Hepatocyte (in vitro differentiated cells): ENCODE measurements at regions not wholly inside any gene's neighbourhood (a gene's known extent, or its start where the extent isn't known, plus 50 kb on each side); places are given as distances from the start of the nearest gene placed in this dataset.
A peak's percentile ranks its signal among the peaks of the same experiment; 100 is the strongest.

Source experiments
- DNase-seq: peaks from one replicate; pipeline ENCODE4 v3.0.0-alpha.2; 2016; ENCODE audit warnings: low spot score
- H2AFZ ChIP-seq: fragments of 200-600 bp; sonication (generic); 2 replicates; pipeline ENCODE4 v1.6.0; 2016; ENCODE audit warnings: antibody characterized with exemption, mild to moderate bottlenecking
- H3K27ac ChIP-seq: fragments of 200-600 bp; sonication (generic); 2 replicates; pipeline ENCODE4 v1.5.1; 2016; ENCODE audit warnings: mild to moderate bottlenecking
- H3K27me3 ChIP-seq: fragments of 200-600 bp; sonication (generic); 2 replicates; pipeline ENCODE4 v1.6.1; 2016
- H3K36me3 ChIP-seq: fragments of 200-600 bp; sonication (generic); replicated peaks from 2 replicates; pipeline ENCODE4 v1.5.1; 2016; ENCODE audit warnings: low read depth; ENCODE audit not compliant: insufficient read depth
- H3K4me1 ChIP-seq: fragments of 200-600 bp; sonication (generic); 2 replicates; pipeline ENCODE4 v1.5.1; 2016; ENCODE audit warnings: mild to moderate bottlenecking, moderate library complexity; ENCODE audit not compliant: insufficient read depth
- H3K4me2 ChIP-seq: fragments of 200-600 bp; sonication (generic); 2 replicates; pipeline ENCODE4 v1.6.0; 2016
- H3K4me3 ChIP-seq: fragments of 200-600 bp; sonication (generic); 2 replicates; pipeline ENCODE4 v1.5.1; 2016; ENCODE audit warnings: mild to moderate bottlenecking
- H3K79me2 ChIP-seq: fragments of 200-600 bp; sonication (generic); 2 replicates; pipeline ENCODE4 v1.6.0; 2017; ENCODE audit warnings: mild to moderate bottlenecking
- H3K9me2 ChIP-seq: fragments of 200-600 bp; sonication (generic); replicated peaks from 2 replicates; pipeline ENCODE4 v1.6.0; 2017; ENCODE audit warnings: mild to moderate bottlenecking; ENCODE audit not compliant: insufficient read depth
- H3K9me3 ChIP-seq: fragments of 200-600 bp; sonication (generic); 2 replicates; pipeline ENCODE4 v1.5.1; 2016; ENCODE audit warnings: low read depth, mild to moderate bottlenecking
- H4K20me1 ChIP-seq: fragments of 200-600 bp; sonication (generic); 2 replicates; pipeline ENCODE4 v1.6.0; 2016; ENCODE audit warnings: mild to moderate bottlenecking; ENCODE audit not compliant: insufficient read depth, poor library complexity, severe bottlenecking
- EZH2 ChIP-seq: fragments of 200-600 bp; sonication (generic); IDR thresholded peaks from 2 replicates; pipeline ENCODE4 v1.6.1; 2016; ENCODE audit warnings: antibody characterized with exemption, mild to moderate bottlenecking, borderline replicate concordance
- EZH2phosphoT487 ChIP-seq: fragments of 200-600 bp; sonication (generic); IDR thresholded peaks from one replicate; pipeline ENCODE4 v1.6.1; 2018; ENCODE audit warnings: antibody characterized with exemption, mild to moderate bottlenecking, low read depth, moderate library complexity; ENCODE audit not compliant: unreplicated experiment, severe bottlenecking
- WGBS: methylation state at CpG from one replicate; pipeline ENCODE4 v1.1.6; 2016; ENCODE audit warnings: low lambda C conversion rate; ENCODE audit errors: missing lambda C conversion rate; 5-methylcytosine and 5-hydroxymethylcytosine counted together
- TF ChIP-seq, protein P1 (sequence below): fragments of 200-600 bp; sonication (generic); IDR thresholded peaks from 2 replicates; pipeline ENCODE4 v1.5.1; 2016; ENCODE audit warnings: antibody characterized with exemption, mild to moderate bottlenecking; ENCODE audit not compliant: poor library complexity

DNA sequence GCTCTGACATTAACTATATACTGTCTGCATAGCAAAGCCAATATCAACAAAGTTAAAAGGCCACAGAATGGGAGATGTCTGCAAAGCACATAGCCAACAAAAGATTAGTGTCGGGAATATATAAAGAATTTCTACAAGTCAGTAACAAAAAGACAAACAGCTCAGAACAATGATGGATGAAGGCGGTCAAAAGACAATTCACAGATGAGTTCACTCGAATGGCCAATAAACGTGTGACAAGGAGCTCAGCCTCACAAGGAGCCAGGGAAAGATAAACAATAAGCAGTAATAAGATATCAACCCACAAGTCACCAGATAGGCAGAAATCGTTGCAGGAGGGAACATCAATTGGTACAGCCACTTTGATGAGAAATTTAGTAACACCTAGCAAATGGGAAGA is 106.0 kb upstream of the ISX start:
- Histone ChIP-seq H3K4me2 (no peak overlapping the region), H2AFZ (no peak overlapping the region), H4K20me1 (no peaks in the 10 kb centered on the region), H3K27me3 (no peaks in the 10 kb centered on the region), H3K4me3 (no peak overlapping the region), H3K9me2 (no peaks in the 10 kb centered on the region), H3K27ac (no peak overlapping the region), H3K9me3 (no peaks in the 10 kb centered on the region), H3K79me2 (no peaks in the 10 kb centered on the region), H3K4me1 (no peaks in the 10 kb centered on the region), H3K36me3 (no peaks in the 10 kb centered on the region)
- TF ChIP-seq EZH2 (no peak), EZH2phosphoT487 (no peak)
- TF ChIP-seq, protein P1, sequence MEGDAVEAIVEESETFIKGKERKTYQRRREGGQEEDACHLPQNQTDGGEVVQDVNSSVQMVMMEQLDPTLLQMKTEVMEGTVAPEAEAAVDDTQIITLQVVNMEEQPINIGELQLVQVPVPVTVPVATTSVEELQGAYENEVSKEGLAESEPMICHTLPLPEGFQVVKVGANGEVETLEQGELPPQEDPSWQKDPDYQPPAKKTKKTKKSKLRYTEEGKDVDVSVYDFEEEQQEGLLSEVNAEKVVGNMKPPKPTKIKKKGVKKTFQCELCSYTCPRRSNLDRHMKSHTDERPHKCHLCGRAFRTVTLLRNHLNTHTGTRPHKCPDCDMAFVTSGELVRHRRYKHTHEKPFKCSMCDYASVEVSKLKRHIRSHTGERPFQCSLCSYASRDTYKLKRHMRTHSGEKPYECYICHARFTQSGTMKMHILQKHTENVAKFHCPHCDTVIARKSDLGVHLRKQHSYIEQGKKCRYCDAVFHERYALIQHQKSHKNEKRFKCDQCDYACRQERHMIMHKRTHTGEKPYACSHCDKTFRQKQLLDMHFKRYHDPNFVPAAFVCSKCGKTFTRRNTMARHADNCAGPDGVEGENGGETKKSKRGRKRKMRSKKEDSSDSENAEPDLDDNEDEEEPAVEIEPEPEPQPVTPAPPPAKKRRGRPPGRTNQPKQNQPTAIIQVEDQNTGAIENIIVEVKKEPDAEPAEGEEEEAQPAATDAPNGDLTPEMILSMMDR: no peak
- 60% methylated on average over 5 of the region's 5 CpGs for WGBS
- DNase-seq: no peak

- no peak overlapping the region for H2AFZ ChIP-seq
- H3K9me3 ChIP-seq: no peaks in the 10 kb centered on the region
- no peak overlapping the region for H3K4me3 ChIP-seq
- no peaks in the 10 kb centered on the region for H3K4me1 ChIP-seq
- H3K27me3 ChIP-seq: no peaks in the 10 kb centered on the region
- 55% methylated on average over 4 of the region's 4 CpGs for WGBS
- no peaks in the 10 kb centered on the region for H3K79me2 ChIP-seq
- DNase-seq: peak; percentile 22
- no peak for TF ChIP-seq EZH2
- TF ChIP-seq EZH2phosphoT487: no peak
- TF ChIP-seq, protein P1: no peak
- no peak overlapping the region for H3K27ac ChIP-seq
- no peaks in the 10 kb centered on the region for H3K36me3 ChIP-seq
- H3K9me2 ChIP-seq: no peaks in the 10 kb centered on the region
- no peak overlapping the region for H3K4me2 ChIP-seq
- H4K20me1 ChIP-seq: no peaks in the 10 kb centered on the region
Measured at GRCh38 chr22:34966980-34967565, 98.9 kb upstream of the ISX start.

DNA sequence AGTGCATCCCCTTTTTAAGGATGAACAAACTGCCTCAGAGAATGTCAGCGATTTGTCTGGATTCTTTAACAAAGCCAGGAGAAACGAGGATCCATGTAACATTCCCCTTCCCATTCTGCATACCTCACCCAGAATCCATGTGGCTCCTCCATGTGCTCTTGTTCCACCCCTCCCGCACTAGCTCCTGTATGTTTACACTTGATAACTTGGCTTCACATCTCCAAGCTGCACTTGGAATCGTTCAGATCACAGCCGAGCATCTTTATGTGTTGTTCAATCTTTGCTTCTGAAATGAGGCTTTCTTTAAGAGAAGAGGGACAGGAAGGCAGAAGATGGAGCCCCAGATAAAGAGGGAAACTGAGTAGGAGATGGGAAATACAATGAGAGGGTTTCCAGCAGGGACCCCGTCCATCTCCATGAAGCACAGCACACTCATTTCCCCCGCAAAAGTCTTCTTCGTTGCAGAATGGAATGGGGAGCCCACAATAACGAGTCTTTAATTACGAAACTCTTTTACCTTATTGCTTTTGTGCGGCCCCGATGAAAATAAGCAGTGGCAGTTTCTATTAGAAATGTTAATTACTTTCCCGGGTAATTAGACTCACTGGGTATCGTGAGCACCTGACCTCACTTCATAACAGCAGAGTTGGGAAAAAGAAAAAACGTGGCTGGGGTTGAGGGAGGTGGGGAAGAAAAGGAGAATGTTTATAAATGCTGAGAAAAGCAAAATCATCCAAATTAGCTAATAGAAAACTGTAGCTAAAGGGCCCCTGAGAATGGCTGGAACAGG is 96.8 kb upstream of the ISX start:
- 80% methylated on average over 15 of the region's 15 CpGs for WGBS
- H3K79me2 ChIP-seq: no peaks in the 10 kb centered on the region
- H3K9me3 ChIP-seq: no peaks in the 10 kb centered on the region
- TF ChIP-seq EZH2 (no peak), EZH2phosphoT487 (no peak)
- TF ChIP-seq, protein P1: no peak
- H4K20me1 ChIP-seq: no peaks in the 10 kb centered on the region
- no peak overlapping the region for H3K4me2 ChIP-seq
- no peaks in the 10 kb centered on the region for H3K27me3 ChIP-seq
- H3K36me3 ChIP-seq: no peaks in the 10 kb centered on the region
- no peaks in the 10 kb centered on the region for H3K4me1 ChIP-seq
- H2AFZ ChIP-seq: no peak overlapping the region
- no peak overlapping the region for H3K27ac ChIP-seq
- H3K4me3 ChIP-seq: no peak overlapping the region
- DNase-seq: no peak
- no peaks in the 10 kb centered on the region for H3K9me2 ChIP-seq
